GM18502 (cell line): ENCODE measurements at regions not wholly inside any gene's neighbourhood (a gene's known extent, or its start where the extent isn't known, plus 50 kb on each side); places are given as distances from the start of the nearest gene placed in this dataset.

ENCODE experiments used
- ATAC-seq: cut with Tn5 transposase; IDR thresholded peaks from one replicate; pipeline ENCODE4 v1.9.1; 2021; ENCODE audit warnings: mild to moderate bottlenecking; ENCODE audit not compliant: unreplicated experiment, poor library complexity

DNA sequence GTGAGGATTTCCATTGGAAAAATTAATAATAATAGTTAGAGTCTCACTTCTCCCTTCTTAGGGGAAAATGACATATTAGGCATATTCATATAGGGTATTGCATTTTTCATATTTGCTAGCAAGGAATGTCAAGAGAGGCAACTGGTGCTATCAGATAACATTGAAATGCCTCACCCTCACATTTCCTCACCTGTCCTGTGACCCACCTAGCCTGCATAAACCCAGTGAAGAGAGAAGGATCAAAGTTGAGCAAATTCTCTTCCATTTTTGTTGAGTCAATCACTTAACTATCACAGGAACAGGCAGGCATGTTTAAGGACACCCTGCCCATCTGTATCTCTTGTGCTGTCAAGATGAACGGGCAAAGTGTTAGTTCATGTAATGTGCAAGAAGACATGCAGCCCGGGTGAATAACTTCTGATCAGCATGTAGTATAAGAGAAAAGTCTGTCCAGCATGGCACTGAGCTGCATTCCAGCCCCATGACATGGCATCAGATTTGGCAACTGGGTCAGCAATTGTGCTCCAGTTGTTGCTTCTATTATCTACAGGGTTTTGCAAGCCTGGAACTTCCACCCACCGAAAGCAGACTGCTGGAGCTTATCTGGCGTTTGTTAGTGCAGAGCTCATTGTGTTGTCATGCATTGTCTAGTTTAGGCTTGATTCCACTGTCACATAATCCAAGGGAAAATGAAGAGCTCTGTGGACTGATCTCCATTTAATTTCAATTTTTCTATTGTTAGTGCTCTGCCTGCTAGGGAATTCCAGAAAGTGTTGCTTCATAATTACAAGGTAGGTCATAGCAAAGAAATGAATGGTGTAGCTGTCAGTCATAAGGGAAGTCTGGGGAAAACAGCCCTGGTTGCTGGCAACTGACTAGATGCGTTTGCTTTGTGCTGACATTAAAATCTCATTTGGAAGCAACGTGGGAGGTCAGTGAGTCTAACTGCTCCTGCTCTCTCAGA lies 138.4 kb upstream of the TNFAIP3 start:
- ATAC-seq = no peak

DNA sequence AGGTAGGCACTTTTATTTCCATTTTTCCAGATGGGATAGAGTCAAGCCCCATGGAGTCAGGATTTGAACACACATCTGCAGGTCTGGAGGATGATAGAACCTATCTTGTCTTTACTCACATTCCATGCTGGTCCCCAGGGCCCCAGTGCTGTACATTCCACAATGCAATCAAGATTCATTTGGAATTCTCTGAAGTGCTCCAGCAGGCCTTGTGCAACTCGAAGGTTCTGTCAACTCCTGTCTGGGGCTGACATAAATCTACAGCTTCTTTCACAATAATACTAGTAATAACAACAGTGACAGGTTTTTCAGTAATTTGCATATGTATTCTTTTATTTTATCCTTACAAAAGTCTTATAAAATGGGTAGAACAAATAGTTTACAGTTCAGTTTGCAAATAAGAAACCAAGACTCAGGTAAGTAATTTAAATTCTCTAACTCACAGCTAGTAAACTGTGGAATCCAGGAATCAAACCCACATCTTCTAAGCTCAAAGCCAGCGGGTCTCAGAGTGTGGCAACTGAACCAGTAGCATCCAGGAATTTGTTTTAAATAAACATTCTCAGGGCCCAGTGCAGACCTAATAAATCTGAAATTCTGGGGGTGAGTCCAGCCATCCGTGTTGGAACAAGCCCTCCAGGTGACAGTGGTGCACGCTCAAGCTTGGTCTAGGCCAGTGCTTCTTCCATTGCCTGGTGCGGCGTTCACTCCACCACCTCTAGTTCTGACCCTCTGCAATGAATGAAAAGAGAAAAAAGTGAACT lies 137.0 kb upstream of the TNFAIP3 start:
- no peak for ATAC-seq

DNA sequence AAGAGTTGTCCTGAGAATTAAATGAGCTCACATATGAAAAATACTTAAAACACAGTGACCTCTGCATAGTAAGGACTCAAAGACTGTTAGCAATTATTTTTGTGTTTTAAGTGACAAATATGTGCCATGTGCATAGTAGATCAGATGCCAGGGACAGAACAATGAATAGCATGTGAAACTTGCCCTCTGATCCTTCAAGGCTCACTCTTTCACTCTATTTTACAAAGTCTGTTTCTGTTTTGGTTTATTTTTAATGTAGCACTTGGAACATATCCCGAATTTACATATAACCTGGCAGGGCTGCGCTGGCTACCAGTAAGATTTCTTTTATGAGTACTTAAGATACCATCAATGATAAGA lies 135.5 kb upstream of the TNFAIP3 start:
- no peak for ATAC-seq

DNA sequence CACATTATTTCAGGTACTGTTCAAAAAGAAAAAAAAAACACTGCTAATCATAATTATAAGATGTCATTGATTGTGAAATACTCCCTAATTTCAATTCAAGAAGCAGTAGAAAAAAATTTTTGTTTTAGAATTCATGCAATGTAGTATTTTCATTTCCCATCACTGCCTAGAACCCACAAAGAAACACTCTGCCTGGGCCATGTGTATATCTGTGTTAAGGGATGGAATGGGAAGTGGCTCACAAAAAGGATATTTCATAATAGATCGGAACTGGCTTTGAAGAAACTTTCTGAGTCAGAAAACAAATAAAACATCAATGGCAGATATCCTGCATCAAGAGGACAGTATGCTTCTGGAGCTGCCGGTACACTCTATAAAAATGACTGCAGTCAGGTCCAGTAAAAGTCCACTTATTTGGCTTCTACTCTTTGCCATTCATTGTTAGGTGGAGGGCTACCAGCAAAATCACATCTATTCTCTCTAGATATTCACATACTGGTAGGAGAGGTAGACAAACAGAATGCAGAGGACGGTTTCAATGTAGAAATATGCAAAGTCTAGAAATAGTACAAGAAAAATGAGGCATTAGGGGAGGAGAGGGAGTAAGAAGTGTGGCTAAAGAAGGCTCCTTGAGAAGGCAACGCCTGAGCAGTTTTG lies 135.0 kb upstream of the TNFAIP3 start:
- ATAC-seq = no peak

DNA sequence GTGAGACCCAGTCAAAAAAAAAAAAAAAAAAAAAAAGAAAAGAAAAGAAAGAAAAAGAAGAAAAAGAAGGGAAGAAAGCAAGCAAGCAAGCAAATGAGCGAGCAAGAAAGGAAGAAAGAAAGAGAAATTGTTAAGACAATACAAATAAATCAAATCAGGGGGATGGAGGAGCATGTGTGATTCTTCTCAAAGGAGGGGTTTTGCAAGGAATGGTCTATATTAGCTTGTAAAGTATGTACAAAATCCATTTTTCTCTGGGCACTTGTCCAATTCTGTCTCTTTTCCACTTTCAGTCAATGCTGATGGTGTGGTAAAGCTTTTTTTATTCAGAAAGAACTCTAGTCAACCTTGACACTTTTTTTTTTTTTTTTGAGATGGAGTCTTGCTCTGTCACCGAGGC lies 133.7 kb upstream of the TNFAIP3 start:
- no peak for ATAC-seq

DNA sequence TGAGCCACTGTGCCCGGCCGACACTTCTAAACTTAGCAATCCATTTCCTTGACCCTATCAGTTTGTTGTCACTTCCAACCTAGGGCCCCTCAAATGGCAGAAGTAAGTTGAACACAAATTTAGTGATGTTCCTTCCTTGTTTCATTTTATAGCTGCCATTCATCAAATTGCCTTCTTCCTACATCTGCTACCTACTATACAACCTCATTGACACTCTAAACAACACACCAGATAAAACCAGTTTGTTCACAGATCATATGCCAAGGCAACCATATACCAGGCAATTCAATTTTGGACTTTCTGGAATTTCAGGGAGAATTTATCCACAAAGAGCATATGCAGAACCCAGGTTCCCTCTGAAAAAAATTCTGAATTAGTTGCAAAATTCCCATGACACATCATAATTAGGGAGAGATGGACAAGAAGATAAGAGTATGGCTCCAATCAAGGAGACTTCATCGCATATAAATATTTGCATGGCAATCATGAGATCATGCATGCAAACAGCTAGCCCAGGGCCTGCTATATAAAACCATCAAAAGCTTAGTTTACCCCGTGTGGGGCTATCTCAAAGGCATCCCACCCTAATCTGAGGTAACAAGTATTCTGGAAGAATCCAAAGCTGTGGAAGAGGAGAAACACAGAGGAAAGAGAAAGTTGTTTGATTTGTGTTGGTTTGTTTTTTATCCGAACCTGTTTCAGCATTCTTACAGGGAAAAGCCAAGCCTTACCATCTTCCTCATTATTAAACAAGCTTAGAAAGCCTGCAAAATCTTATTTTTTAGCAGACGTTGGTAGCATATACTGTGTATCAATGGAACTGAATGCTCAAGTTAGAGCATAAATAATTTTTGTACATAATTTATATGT lies 132.8 kb upstream of the TNFAIP3 start:
- ATAC-seq = no peak

DNA sequence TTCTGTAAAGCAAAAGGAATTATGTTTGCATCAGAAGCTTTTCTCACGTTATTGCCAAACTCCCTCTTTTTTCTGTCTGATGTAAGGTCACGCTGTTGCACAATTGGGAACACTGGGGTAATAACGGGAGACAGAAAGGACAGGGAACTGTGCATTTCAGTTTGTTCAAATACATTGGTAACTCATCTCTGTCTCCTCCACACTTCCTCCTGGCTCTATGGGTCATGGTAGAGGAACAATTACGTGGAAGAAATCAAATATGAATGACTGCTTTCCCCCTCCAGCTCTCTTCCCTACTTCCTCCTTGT lies 132.2 kb upstream of the TNFAIP3 start:
- ATAC-seq = no peak

DNA sequence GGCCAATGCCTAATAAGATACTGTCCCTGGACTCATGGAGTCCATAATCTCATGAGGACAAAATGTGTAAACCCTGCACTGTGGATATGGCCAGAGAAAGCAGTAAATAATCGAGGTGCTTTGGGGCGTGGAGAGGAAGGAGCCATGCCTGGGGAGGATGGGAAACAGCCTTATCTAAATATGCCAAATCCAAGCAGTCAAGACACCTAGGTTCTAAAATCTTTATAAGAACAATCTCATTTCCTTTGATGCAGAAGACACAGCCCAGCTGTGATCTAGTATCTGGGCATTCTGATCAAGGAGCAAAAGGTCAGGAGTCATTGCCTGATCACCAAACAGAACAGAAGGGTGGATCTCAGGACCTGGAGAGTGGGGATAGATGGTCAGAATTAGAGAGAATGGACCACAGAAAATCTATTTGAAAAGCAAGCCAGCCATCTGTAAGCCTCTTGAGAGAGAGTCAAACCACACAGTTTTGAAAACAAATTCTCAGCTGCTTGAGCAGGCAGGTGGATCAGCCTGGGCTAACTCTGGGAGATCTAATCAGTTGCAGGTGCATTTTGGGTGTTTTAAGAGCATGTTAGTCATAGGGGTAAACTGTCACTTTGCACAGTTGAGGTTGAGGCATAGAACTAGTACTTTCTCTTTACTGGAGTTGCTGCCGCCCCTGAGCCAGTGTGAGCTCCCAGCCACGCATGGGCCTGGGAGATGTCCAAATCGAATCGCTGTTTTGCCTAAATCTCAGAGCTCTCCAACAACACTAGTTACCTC lies 130.8 kb upstream of the TNFAIP3 start:
- peak; percentile 95 for ATAC-seq

DNA sequence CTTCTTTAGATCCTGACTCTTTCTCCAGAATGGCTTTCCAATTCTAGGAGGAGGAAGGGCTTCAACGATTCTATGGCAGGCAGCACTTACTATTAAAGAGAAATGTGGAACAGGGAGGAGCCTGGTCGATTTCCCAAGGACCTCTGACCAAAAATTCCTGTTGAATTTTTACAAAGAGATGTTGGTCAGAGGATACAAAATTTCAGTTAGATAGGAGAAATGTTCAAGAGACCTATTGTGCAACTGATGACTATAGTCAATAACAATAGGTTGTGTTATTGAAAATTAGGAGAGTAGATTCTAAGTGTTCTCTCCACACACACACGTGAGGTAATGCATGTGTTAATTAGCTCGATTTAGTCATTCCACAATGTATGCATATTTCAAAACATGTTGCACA lies 130.1 kb upstream of the TNFAIP3 start:
- no peak for ATAC-seq

DNA sequence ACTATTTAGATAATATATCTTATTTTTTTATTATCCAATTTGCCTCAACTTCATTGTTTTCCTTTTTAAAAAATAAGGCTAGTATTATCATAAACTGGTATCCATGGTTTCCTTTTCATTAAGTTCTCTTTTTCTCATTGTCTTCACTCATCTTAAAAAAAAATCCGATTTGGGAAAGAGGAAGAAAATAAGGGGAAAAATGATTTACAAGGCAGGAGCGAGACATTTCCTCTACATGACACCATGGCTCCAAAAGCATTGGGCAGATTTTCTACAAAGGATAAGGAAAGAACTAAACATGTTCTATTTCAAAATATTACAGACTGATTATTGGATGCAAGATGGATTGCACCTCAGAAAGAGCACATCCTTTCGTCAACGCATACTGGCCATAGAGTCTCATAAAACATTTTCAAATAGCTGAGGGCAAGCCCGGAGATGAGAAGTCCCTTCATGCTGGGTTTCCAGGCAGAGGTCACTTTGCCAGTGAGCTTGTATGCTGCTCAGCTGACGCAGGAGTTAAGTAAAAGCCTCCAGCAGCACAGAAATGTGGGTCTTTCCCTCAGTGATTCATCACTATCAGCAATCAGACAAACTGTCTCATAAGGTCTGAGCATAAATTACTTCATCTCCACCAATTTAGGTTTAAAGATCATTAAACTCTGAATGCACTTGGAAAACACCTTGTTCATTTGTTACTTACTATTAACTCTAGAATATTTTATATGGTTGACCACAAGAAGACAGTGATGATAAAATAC lies 129.0 kb upstream of the TNFAIP3 start:
- ATAC-seq = no peak

DNA sequence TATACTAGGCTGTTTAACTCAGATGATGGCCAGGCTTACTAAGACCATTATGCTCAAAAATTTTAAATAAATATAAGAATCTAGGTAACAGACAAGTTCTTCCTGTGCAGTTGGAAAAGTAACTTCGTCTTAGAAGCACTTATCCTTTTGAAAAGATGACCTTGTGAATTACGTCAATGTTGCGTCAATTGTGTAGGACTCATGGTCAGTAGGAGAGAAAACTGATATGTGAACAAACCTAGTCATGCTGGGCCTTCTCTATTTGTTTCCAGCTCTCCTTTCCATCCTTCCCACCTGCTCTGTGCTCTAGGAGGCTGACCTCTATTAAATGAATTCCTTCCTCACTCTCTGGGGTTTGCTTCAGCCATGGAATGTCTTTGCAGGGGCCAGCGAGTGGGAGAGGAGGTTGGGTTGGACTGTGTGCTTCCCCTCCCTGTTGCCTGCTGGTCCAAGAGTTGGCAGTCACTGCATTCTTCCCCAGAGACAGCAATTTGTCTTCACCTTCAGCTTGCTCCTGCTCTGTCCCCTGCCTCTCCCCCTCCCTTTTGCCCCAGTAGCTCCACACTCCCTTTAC lies 128.0 kb upstream of the TNFAIP3 start:
- ATAC-seq = no peak

DNA sequence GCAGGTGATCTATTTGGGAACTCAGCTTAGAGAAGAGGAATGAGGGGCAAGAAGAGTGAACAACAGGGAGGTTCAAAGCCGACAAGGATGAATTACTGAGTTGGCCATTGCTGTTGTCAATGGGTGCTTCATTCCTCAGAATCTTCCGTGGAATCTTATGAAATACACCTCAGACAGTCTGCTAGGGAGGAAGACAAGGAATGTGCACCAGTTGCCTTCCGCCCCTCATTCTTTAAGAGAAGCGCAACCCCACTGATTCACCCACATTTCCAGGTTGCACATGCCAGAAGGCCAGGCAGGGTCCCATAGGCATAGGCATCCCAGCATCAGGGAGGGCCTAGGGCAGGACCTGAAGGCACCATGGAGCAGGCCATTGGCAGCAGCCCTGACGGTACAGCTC lies 127.5 kb upstream of the TNFAIP3 start:
- no peak for ATAC-seq

DNA sequence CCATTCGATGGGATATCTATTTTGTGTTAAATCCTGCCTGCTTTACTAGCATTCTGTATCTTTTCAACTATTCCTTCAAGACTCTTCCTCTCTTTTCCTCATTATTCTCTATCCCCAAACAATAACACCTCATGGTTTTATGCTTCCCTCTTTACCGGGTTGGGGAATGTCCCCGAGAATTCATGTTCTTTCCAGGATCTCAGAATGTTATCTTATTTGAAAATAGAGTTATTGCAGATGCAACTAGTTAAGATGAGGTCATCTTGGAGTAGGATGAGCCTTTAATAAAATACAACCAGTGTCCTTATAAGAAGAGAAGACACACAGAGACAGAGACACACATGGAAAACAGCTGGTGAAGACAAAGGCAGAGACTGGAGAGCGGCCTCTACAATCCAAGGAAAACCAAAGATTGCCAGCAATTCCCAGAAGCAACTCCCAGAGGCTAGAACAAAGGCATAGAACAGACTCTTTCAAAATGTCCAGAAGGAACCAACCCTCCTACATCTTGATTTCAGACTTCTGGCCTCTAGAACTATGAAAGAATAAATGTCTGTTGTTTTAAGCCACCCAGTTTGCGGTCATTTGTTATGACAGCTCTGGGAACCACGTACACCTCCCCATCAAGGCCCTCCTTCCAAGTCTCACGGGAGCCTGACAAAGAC lies 126.8 kb upstream of the TNFAIP3 start:
- ATAC-seq = no peak

DNA sequence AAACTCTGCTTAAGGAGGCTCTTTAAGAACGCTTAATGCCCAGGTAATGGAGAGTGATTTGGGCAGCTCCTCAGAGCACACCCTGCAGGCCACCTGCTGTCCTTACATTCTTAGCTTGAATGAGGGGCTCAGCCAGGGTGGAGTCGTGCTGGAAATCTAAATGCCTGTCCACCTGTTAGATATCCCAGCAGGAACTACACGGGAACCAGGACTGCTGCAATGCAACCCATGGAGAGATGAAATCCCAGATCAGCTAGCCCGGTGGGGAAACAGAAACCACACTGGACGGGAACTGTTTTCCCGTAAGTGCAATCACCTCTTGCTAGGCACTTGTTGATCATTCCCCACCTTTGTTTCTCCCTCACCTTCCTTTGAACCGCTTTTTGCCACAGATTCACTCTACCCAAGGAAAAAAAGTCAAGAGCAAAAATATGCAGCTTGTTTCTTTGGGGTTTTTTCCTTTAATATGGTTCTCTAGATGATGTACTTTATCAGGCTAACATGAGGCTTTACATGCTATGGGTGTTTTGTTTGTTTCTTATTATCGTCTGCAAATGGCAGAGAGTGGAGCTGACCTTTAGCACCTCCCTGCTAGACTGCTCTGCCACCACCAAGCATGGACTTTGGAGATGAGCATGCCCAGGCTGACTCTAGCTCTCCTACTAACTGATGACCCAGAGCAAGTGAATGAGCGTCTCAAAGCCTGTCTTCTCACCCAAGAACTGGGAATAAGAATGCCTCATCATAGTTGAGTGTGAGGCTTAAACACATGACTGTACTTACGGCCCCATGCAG lies 125.9 kb upstream of the TNFAIP3 start:
- ATAC-seq = no peak

DNA sequence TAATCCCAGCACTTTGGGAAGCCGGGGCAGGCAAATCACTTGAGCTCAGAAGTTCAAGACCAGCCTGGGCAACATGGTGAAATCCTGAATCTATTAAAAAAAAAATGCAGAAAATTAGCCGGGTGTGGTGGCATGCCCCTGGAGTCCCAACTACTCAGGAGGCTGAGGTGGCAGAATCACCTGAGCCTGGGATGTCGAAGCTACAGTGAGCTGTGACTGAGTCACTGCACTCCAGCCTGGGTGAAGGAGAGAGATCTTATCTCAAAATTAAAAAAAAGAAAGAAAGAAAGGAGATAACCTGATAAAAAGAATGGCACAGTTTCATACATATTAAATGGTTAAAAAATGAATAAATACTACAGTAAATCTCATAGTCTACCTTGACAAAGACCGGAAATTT lies 123.6 kb upstream of the TNFAIP3 start:
- no peak for ATAC-seq

DNA sequence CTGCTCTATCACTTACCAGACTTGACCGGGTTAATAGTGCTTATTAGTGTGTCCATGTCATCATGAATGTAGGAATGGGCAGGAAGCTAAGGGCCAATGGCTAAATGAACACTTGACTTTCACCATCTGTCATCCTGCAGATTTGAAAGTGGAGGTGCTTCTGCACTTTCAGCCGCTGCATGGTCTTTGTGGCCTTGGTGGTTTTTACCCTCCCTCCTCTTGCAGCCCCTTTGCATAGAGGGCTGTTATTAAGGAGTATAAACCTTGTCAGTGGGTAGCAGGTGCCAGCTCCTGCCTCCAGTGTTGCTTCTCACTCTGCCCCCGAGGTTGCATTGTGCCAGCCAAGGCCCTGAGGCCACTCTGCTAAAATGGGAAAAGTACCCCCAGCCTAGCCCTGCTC lies 122.2 kb upstream of the TNFAIP3 start:
- ATAC-seq = peak; percentile 78

DNA sequence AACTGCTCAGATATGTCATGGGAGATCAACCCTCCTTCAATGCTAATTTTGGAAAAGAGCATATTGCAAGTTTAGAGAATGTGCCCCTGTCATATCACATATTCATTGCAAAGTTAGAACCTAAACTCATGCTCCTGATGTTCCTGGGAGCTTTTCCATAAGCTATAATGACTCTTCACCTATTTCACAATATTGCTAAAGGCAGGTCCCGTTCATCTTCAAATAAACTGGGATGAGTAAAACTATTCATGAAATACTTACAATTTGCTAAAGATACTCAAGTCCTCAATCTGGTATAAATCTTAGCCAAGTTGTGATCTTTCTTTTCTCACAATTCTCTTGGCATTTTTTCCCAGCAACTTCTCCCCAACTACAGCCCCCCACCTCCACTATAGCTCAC lies 121.7 kb upstream of the TNFAIP3 start:
- ATAC-seq = no peak
